Endodermal cell (in vitro differentiated cells): ENCODE measurements at regions not wholly inside any gene's neighbourhood (a gene's known extent, or its start where the extent isn't known, plus 50 kb on each side); places are given as distances from the start of the nearest gene placed in this dataset.

Source experiments
- DNase-seq: peaks from one replicate; pipeline ENCODE4 v3.0.0-alpha.2; 2017
- H3K27ac ChIP-seq: 2 replicates; pipeline ENCODE4 v1.5.1; 2013; ENCODE audit warnings: mild to moderate bottlenecking, low read depth, low read length, moderate library complexity
- H3K27me3 ChIP-seq: 2 replicates; pipeline ENCODE4 v1.6.1; 2013; ENCODE audit warnings: mild to moderate bottlenecking, low read length, moderate library complexity; ENCODE audit not compliant: insufficient read depth, control insufficient read depth, poor library complexity, severe bottlenecking
- H3K36me3 ChIP-seq: 2 replicates; pipeline ENCODE4 v1.7.0; 2013; ENCODE audit warnings: mild to moderate bottlenecking, low read length, moderate library complexity; ENCODE audit not compliant: control insufficient read depth, insufficient read depth
- H3K4me1 ChIP-seq: one replicate; pipeline ENCODE4 v1.7.0; 2013; ENCODE audit warnings: low read length; ENCODE audit not compliant: control insufficient read depth, insufficient read depth
- H3K4me3 ChIP-seq: 2 replicates; pipeline ENCODE4 v1.5.1; 2013; ENCODE audit warnings: mild to moderate bottlenecking, low read length, moderate library complexity
- H3K9ac ChIP-seq: 2 replicates; pipeline ENCODE4 v1.6.1; 2013; ENCODE audit warnings: mild to moderate bottlenecking, low read length, moderate library complexity; ENCODE audit not compliant: poor library complexity, severe bottlenecking; ENCODE audit errors: extremely low read depth
- H3K9me3 ChIP-seq: 2 replicates; pipeline ENCODE4 v1.6.1; 2013; ENCODE audit warnings: mild to moderate bottlenecking, low read length, moderate library complexity; ENCODE audit not compliant: control insufficient read depth
- H3K27ac Mint-ChIP-seq: 2 replicates; pipeline ENCODE4 v1.8.0; 2020; ENCODE audit warnings: mixed read lengths
- H3K27me3 Mint-ChIP-seq: 2 replicates; pipeline ENCODE4 v1.8.0; 2021; ENCODE audit warnings: mild to moderate bottlenecking, mixed read lengths; ENCODE audit not compliant: insufficient read depth
- H3K36me3 Mint-ChIP-seq: 2 replicates; pipeline ENCODE4 v1.8.0; 2020; ENCODE audit warnings: low read depth, mixed read lengths
- H3K4me1 Mint-ChIP-seq: 2 replicates; pipeline ENCODE4 v1.8.0; 2020; ENCODE audit warnings: mixed read lengths
- H3K4me3 Mint-ChIP-seq: 2 replicates; pipeline ENCODE4 v1.8.0; 2020; ENCODE audit warnings: mild to moderate bottlenecking, moderate library complexity, mixed read lengths
- H3K9me3 Mint-ChIP-seq: 2 replicates; pipeline ENCODE4 v1.8.0; 2020; ENCODE audit warnings: mild to moderate bottlenecking, mixed read lengths
- CTCF ChIP-seq: fragments of 200-600 bp; sonication (generic); conservative IDR thresholded peaks from 2 replicates; pipeline ENCODE4 v1.5.0; 2021; ENCODE audit warnings: antibody characterized with exemption, mild to moderate bottlenecking
- WGBS, 2 experiments: methylation state at CpG; one replicate each; pipeline versions ENCODE4 v1.1.5 to v1.1.7; 2013; ENCODE audit warnings: missing lambda C conversion rate in 2 of 2, mixed read lengths in 1 of 2; ENCODE audit not compliant: insufficient coverage in 1 of 2, insufficient read length in 1 of 2; 5-methylcytosine and 5-hydroxymethylcytosine counted together

DNA sequence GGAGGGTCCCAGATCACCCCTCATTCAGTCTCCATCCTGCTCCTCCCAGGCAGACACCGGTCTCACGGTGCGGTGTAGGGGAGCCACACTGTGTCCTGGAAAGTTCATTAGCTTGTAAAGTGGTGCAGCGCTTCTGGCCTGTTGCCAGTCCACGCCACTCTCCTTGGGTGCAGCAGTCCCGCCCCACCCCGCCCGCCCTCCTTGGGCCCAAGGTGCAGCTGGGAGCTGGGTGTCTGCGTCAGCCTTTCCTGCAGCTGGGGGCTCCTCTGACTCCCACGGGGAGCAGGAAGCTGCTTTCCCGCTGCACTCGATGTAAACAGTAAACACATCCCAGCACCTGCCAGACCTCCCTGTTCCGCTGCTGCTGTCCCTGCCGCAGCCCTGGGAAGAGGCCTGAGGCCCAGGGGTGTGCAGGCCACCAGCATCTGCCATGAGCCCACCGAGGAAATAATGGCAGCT is 53.8 kb upstream of the ASB18 start:
- no peaks in the 10 kb centered on the region for H3K27me3 ChIP-seq
- Mint-ChIP-seq H3K27me3 (no peaks in the 10 kb centered on the region), H3K9me3 (peaks cover 12% of the 10 kb centered on the region), H3K36me3 (peaks cover 17% of the 10 kb centered on the region), H3K4me3 (no peak overlapping the region), H3K4me1 (no peaks in the 10 kb centered on the region), H3K27ac (no peak overlapping the region)
- DNase-seq = no peak
- no peaks in the 10 kb centered on the region for H3K36me3 ChIP-seq
- no peak overlapping the region for H3K4me3 ChIP-seq
- H3K27ac ChIP-seq = no peak overlapping the region
- H3K4me1 ChIP-seq = no peaks in the 10 kb centered on the region
- no peak for TF ChIP-seq CTCF
- H3K9me3 ChIP-seq = peaks cover 7% of the 10 kb centered on the region
- WGBS, 2 experiments = 90 to 94% methylated on average over 7 to 15 of the region's 15 CpGs
- H3K9ac ChIP-seq = no peak overlapping the region

DNA sequence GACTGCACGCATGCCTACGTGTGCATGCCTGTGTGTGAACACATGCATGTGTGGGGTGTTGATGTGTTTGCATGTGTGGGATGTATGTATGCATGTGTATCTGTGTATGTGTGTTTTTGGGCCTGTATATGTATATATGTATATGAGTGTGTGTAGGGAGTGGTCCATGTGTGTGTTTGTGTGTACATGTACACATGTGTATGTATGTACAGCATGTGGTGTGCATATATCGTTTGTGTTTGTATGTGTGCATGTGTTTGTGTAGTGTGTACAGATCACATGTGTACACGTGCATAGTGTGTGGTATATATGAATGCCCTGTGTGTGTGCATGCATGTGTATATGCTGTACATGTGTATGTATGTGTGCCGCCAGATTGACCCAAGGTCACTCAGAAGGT is 54.2 kb upstream of the ASB18 start:
- WGBS, 2 experiments = 88 to 92% methylated on average over 5 of the region's 5 CpGs
- no peaks in the 10 kb centered on the region for H3K27me3 ChIP-seq
- Mint-ChIP-seq H3K36me3 (peaks cover 21% of the 10 kb centered on the region), H3K4me3 (no peak overlapping the region), H3K27me3 (no peaks in the 10 kb centered on the region), H3K9me3 (peaks cover 17% of the 10 kb centered on the region), H3K27ac (no peak overlapping the region), H3K4me1 (no peaks in the 10 kb centered on the region)
- peaks cover 9% of the 10 kb centered on the region for H3K9me3 ChIP-seq
- no peak overlapping the region for H3K4me3 ChIP-seq
- no peaks in the 10 kb centered on the region for H3K4me1 ChIP-seq
- no peak overlapping the region for H3K27ac ChIP-seq
- no peaks in the 10 kb centered on the region for H3K36me3 ChIP-seq
- DNase-seq = no peak
- TF ChIP-seq CTCF = no peak
- no peak overlapping the region for H3K9ac ChIP-seq

GRCh38 chr2:236319036-236319435 is 54.8 kb upstream of the ASB18 start:
- Mint-ChIP-seq H3K4me1 (no peaks in the 10 kb centered on the region), H3K27ac (no peak overlapping the region), H3K36me3 (peaks cover 26% of the 10 kb centered on the region), H3K9me3 (peaks cover 17% of the 10 kb centered on the region), H3K27me3 (no peaks in the 10 kb centered on the region), H3K4me3 (no peak overlapping the region)
- no peak overlapping the region for H3K4me3 ChIP-seq
- H3K36me3 ChIP-seq = no peaks in the 10 kb centered on the region
- no peak for TF ChIP-seq CTCF
- H3K27me3 ChIP-seq = no peaks in the 10 kb centered on the region
- WGBS, 2 experiments = 90 to 92% methylated on average over 9 of the region's 9 CpGs
- no peak for DNase-seq
- no peak overlapping the region for H3K9ac ChIP-seq
- H3K4me1 ChIP-seq = no peaks in the 10 kb centered on the region
- H3K9me3 ChIP-seq = peaks cover 9% of the 10 kb centered on the region
- H3K27ac ChIP-seq = no peak overlapping the region
